ENCODE measurements at regions not wholly inside any gene's neighbourhood (a gene's known extent, or its start where the extent isn't known, plus 50 kb on each side); places are given as distances from the start of the nearest gene placed in this dataset.

DNA sequence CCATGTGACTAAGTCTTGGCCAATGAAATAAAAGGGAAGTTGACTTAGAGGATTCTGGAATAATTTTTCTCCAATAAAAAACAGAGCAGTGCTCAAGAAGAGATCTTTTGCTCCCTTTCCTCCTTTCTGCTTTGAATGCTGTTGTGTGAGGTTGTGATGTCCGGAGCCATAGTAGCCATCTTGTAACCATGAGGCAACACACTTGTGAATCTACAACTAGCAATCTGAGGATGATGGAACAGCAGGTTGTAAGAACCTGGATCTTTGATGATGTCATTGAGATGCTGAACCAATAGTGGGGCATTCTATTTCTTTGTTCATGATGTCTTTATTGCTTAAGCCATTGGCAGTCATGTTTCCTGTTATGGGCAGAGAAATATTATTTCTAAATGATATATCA, 230.0 kb upstream of the SRRM4 start:
- TF ChIP-seq POLR2A (IDR thresholded peaks at IDR 0.05) (no peak), EP300 (IDR thresholded peaks at IDR 0.05) (no peak)
- TF ChIP-seq, protein P1, sequence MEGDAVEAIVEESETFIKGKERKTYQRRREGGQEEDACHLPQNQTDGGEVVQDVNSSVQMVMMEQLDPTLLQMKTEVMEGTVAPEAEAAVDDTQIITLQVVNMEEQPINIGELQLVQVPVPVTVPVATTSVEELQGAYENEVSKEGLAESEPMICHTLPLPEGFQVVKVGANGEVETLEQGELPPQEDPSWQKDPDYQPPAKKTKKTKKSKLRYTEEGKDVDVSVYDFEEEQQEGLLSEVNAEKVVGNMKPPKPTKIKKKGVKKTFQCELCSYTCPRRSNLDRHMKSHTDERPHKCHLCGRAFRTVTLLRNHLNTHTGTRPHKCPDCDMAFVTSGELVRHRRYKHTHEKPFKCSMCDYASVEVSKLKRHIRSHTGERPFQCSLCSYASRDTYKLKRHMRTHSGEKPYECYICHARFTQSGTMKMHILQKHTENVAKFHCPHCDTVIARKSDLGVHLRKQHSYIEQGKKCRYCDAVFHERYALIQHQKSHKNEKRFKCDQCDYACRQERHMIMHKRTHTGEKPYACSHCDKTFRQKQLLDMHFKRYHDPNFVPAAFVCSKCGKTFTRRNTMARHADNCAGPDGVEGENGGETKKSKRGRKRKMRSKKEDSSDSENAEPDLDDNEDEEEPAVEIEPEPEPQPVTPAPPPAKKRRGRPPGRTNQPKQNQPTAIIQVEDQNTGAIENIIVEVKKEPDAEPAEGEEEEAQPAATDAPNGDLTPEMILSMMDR (IDR thresholded peaks at IDR 0.05) = no peak
- no peak for DNase-seq
- Histone ChIP-seq H3K9me3 (no peaks in the 10 kb centered on the region), H3K36me3 (no peaks in the 10 kb centered on the region), H3K27ac (no peak overlapping the region), H3K27me3 (no peaks in the 10 kb centered on the region), H3K4me1 (ENCODE audit: insufficient read depth) (no peaks in the 10 kb centered on the region), H3K4me3 (no peak overlapping the region)
- WGBS, 3 donors = 91 to 92% (median 92%) methylated on average over 1 of the region's 1 CpG
- intact Hi-C loops (cut with DNase I) = no loop called here

DNA sequence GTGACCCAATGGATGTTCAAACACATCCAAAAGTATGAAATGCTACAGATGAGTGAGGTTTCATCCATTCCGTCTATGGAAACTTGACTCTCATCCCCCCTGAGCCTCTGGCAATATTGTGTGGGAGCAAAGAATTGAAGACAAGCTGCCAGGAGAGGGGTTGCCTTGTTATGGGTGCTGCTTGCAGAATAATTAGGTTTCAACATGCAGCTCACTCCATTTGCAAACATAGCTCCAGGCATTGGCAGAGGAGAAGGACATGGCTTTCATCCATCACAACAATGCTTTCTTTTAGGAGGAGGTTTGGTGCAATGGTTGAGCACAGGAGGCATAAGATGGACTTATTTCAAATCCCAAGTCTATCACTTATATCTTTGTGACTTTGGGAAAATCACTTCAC, 220.7 kb upstream of the SRRM4 start:
- no peak for TF ChIP-seq POLR2A (IDR thresholded peaks at IDR 0.05)
- TF ChIP-seq, protein P1 (IDR thresholded peaks at IDR 0.05) = no peak
- TF ChIP-seq EP300 (IDR thresholded peaks at IDR 0.05) = no peak
- H3K27ac ChIP-seq = no peak overlapping the region
- intact Hi-C loops (cut with DNase I) = no loop called here
- no peaks in the 10 kb centered on the region for H3K4me1 ChIP-seq (ENCODE audit: insufficient read depth)
- no peak overlapping the region for H3K4me3 ChIP-seq
- 77 to 92% (median 88%) methylated on average over 1 of the region's 1 CpG for WGBS, 3 donors
- H3K27me3 ChIP-seq = no peaks in the 10 kb centered on the region
- no peaks in the 10 kb centered on the region for H3K36me3 ChIP-seq
- no peak for DNase-seq
- no peaks in the 10 kb centered on the region for H3K9me3 ChIP-seq

DNA sequence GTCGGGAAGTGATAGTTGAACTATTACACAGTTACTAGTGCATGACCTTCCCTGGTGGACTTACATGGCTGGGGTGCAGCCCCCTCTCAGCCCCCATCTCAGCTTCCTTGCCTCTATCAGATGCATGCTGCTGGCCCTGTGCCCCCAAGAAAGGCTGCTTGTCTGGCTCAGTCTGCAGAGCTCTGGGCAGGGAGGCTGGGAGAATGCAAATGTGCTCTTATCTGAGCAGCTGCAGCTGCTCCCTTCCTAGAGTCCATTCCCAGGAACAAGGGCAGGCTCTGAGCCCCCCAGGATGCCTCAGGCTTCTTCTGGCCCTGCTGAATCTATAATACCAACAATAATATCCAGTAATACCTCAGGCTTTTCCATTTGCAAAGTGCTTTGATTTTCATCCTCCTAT, 218.1 kb upstream of the SRRM4 start:
- Histone ChIP-seq H3K4me1 (ENCODE audit: insufficient read depth) (no peaks in the 10 kb centered on the region), H3K9me3 (no peaks in the 10 kb centered on the region), H3K4me3 (no peak overlapping the region), H3K27ac (no peak overlapping the region), H3K36me3 (no peaks in the 10 kb centered on the region), H3K27me3 (no peaks in the 10 kb centered on the region)
- no peak for DNase-seq
- no peak for TF ChIP-seq EP300 (IDR thresholded peaks at IDR 0.05)
- TF ChIP-seq POLR2A (IDR thresholded peaks at IDR 0.05) = no peak
- TF ChIP-seq, protein P1 (IDR thresholded peaks at IDR 0.05) = no peak
- intact Hi-C loops (cut with DNase I) = no loop called here
- WGBS, 3 donors = 35 to 57% (median 53%) methylated on average over 1 of the region's 1 CpG

DNA sequence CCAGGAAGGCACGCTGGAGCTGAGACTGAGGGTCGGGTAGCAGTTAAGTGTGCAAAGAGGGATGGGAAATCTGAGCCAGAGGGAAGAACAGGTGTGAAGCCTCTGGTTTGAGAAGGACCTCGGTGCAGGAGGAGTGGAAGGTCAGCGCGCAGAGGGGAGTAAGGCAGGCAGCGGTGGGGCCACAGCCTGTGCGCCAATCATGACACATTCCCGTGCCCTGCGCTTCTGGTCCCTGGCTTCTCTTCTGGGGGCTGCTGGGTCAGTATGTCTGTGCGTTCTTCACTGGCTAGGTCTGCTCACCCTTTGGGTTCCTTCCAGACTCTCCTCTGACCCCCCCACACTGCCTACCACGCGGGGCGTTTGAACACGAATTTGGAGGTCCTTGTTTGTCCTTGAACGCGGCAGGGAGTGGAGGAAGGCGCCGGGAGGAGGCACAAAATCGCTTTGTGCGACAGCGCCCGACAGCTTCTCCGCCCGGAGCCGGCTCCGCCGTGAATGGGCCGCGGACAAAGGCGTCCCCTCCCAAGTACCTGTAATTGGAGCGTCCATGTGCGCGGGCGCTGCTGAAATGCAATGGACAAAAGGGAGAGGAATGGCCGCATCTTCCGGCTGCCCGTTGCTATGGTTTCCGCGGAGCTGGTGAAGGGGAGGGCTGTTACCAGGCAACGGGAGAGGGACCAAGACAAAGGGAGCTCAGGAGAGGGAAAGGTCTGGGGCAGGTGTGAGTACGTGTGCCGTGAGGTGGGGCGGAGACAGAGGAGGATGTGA, 207.2 kb upstream of the SRRM4 start:
- no peak for DNase-seq
- no peaks in the 10 kb centered on the region for H3K4me1 ChIP-seq (ENCODE audit: insufficient read depth)
- no peak overlapping the region for H3K27ac ChIP-seq
- H3K27me3 ChIP-seq = no peaks in the 10 kb centered on the region
- no peaks in the 10 kb centered on the region for H3K36me3 ChIP-seq
- no peak overlapping the region for H3K4me3 ChIP-seq
- 3 to 7% (median 5%) methylated on average over 43 of the region's 43 CpGs for WGBS, 3 donors
- peaks cover 0 to 8% of the 10 kb centered on the region in 2 donors for H3K9me3 ChIP-seq
- intact Hi-C loops (cut with DNase I) = no loop called here
- TF ChIP-seq, protein P1 (IDR thresholded peaks at IDR 0.05) = no peak
- TF ChIP-seq EP300 (IDR thresholded peaks at IDR 0.05) (no peak), POLR2A (IDR thresholded peaks at IDR 0.05) (no peak)
